Natural killer cell (primary cell): ENCODE measurements at regions not wholly inside any gene's neighbourhood (a gene's known extent, or its start where the extent isn't known, plus 50 kb on each side); places are given as distances from the start of the nearest gene placed in this dataset.

Source experiments
- ATAC-seq, 3 donors: fragments of 150-1000 bp in 2 of 3; fragments of 200-7000 bp in 1 of 3; cut with Tn5 transposase; 1 replicate in 1 of 3; 2 replicates in 2 of 3; pipeline ENCODE4 v1.10.0; 2021; ENCODE audit warnings: mild to moderate bottlenecking in 2 of 3, moderate library complexity in 2 of 3
- DNase-seq, 2 donors: peaks; one replicate each; pipeline versions ENCODE4 v3.0.0 to v3.0.0-alpha.2; 2013 to 2021; ENCODE audit warnings: mixed read lengths in 1 of 2
- H3K27ac ChIP-seq: one replicate; pipeline ENCODE4 v1.5.1; 2013; ENCODE audit warnings: mild to moderate bottlenecking, low read length
- H3K27me3 ChIP-seq: one replicate; pipeline ENCODE4 v1.6.1; 2013; ENCODE audit warnings: low read length; ENCODE audit not compliant: control insufficient read depth, insufficient read depth
- H3K36me3 ChIP-seq: one replicate; pipeline ENCODE4 v1.6.1; 2013; ENCODE audit warnings: low read length; ENCODE audit not compliant: control insufficient read depth, insufficient read depth
- H3K4me1 ChIP-seq: one replicate; pipeline ENCODE4 v1.6.1; 2013; ENCODE audit warnings: low read length; ENCODE audit not compliant: control insufficient read depth, insufficient read depth
- H3K4me3 ChIP-seq: one replicate; pipeline ENCODE4 v1.5.1; 2013; ENCODE audit warnings: low read length
- H3K9me3 ChIP-seq: one replicate; pipeline ENCODE4 v1.6.1; 2013; ENCODE audit warnings: low read length; ENCODE audit not compliant: control insufficient read depth, insufficient read depth
- H3K27ac Mint-ChIP-seq, 2 donors: one replicate each; pipeline ENCODE4 v1.8.0; 2022; ENCODE audit warnings: mild to moderate bottlenecking in 2 of 2, mixed read lengths in 2 of 2, moderate library complexity in 1 of 2
- H3K27me3 Mint-ChIP-seq, 2 donors: one replicate each; pipeline ENCODE4 v1.8.0; 2022; ENCODE audit warnings: low read depth in 2 of 2, mixed read lengths in 2 of 2
- H3K36me3 Mint-ChIP-seq: one replicate; pipeline ENCODE4 v1.8.0; 2022; ENCODE audit warnings: mixed read lengths
- H3K4me1 Mint-ChIP-seq, 2 donors: one replicate each; pipeline ENCODE4 v1.8.0; 2022; ENCODE audit warnings: mixed read lengths in 2 of 2
- H3K4me3 Mint-ChIP-seq: one replicate; pipeline ENCODE4 v1.8.0; 2022; ENCODE audit warnings: mild to moderate bottlenecking, moderate library complexity, mixed read lengths
- H3K9me3 Mint-ChIP-seq, 2 donors: one replicate each; pipeline ENCODE4 v1.8.0; 2022; ENCODE audit warnings: mixed read lengths in 2 of 2
- WGBS: methylation state at CpG from one replicate; pipeline ENCODE4 v1.1.7; 2013; ENCODE audit warnings: missing lambda C conversion rate; ENCODE audit not compliant: insufficient coverage; 5-methylcytosine and 5-hydroxymethylcytosine counted together
- intact Hi-C: fragments of 100-400 bp; cut with micrococcal nuclease; formaldehyde crosslinking; loops from one replicate; pipeline ENCODE4 v1.14.2; 2022
- TF ChIP-seq, protein P1 (sequence below): fragments of 200-600 bp; IDR thresholded peaks from one replicate; pipeline ENCODE4 v1.8.0; 2022; ENCODE audit warnings: antibody characterized with exemption

DNA sequence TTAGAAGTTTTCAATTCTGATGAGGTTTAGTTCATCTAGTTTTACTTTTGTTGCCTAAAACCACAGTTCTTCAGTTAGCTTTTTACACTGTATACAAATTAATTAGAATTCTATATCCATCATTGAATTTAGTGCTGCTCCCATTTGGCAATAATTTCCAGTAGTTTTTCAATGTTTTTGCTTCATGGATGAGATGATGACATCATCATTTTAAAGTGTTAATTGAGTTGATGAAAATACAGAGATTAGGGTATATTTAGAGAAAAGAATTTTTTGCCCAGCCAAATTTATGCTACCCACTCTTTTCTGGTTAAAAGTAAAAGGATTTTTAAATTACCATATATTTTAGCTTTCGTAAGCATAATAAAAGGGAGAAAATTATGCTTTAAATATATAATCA lies 323.8 kb downstream of the TMEM167A start:
- peaks cover 0 to 3% of the 10 kb centered on the region in 2 donors for H3K9me3 Mint-ChIP-seq
- no peaks in the 10 kb centered on the region for H3K36me3 Mint-ChIP-seq
- Histone ChIP-seq H3K4me3 (no peak overlapping the region), H3K9me3 (no peaks in the 10 kb centered on the region), H3K4me1 (peaks cover 4% of the 10 kb centered on the region), H3K27me3 (no peaks in the 10 kb centered on the region), H3K27ac (no peak overlapping the region), H3K36me3 (no peaks in the 10 kb centered on the region)
- TF ChIP-seq, protein P1, sequence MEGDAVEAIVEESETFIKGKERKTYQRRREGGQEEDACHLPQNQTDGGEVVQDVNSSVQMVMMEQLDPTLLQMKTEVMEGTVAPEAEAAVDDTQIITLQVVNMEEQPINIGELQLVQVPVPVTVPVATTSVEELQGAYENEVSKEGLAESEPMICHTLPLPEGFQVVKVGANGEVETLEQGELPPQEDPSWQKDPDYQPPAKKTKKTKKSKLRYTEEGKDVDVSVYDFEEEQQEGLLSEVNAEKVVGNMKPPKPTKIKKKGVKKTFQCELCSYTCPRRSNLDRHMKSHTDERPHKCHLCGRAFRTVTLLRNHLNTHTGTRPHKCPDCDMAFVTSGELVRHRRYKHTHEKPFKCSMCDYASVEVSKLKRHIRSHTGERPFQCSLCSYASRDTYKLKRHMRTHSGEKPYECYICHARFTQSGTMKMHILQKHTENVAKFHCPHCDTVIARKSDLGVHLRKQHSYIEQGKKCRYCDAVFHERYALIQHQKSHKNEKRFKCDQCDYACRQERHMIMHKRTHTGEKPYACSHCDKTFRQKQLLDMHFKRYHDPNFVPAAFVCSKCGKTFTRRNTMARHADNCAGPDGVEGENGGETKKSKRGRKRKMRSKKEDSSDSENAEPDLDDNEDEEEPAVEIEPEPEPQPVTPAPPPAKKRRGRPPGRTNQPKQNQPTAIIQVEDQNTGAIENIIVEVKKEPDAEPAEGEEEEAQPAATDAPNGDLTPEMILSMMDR: no peak
- no CpG with 5 or more reads among the region's 1 CpG for WGBS
- no peak overlapping the region for H3K27ac Mint-ChIP-seq
- no peaks in the 10 kb centered on the region for H3K27me3 Mint-ChIP-seq
- H3K4me3 Mint-ChIP-seq: no peak overlapping the region
- ATAC-seq: no peak
- H3K4me1 Mint-ChIP-seq: peaks cover 12 to 16% of the 10 kb centered on the region in 2 donors
- DNase-seq: no peak
- intact Hi-C loops: no loop called here

DNA sequence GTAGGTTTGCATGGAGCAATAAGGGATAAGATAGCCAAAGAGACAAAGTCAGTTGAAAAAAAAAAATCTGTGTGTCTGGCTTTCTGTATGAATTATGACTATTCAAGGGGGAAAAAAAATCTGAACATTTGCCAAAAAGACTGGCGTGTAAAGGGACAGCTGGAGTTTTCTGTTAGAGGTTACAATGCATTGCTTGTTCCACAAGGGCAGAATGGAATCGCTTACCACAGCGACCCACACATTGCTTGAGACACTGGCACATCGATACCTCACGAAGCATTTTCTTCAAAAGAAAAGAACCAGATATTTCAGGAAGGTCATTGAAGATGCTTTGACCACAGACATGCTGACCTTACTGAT lies 327.8 kb downstream of the TMEM167A start:
- H3K36me3 Mint-ChIP-seq: no peaks in the 10 kb centered on the region
- peaks cover 0 to 3% of the 10 kb centered on the region in 2 donors for H3K9me3 Mint-ChIP-seq
- Histone ChIP-seq H3K4me3 (no peak overlapping the region), H3K27ac (no peak overlapping the region), H3K9me3 (no peaks in the 10 kb centered on the region), H3K36me3 (no peaks in the 10 kb centered on the region), H3K4me1 (peaks cover 6% of the 10 kb centered on the region), H3K27me3 (no peaks in the 10 kb centered on the region)
- no peak overlapping the region for H3K27ac Mint-ChIP-seq
- no peak for DNase-seq
- no peaks in the 10 kb centered on the region for H3K27me3 Mint-ChIP-seq
- no peak for ATAC-seq
- TF ChIP-seq, protein P1: no peak
- H3K4me3 Mint-ChIP-seq: no peak overlapping the region
- intact Hi-C loops: no loop called here
- 50% methylated on average over 5 of the region's 5 CpGs for WGBS
- H3K4me1 Mint-ChIP-seq: peaks cover 22 to 27% of the 10 kb centered on the region in 2 donors

DNA sequence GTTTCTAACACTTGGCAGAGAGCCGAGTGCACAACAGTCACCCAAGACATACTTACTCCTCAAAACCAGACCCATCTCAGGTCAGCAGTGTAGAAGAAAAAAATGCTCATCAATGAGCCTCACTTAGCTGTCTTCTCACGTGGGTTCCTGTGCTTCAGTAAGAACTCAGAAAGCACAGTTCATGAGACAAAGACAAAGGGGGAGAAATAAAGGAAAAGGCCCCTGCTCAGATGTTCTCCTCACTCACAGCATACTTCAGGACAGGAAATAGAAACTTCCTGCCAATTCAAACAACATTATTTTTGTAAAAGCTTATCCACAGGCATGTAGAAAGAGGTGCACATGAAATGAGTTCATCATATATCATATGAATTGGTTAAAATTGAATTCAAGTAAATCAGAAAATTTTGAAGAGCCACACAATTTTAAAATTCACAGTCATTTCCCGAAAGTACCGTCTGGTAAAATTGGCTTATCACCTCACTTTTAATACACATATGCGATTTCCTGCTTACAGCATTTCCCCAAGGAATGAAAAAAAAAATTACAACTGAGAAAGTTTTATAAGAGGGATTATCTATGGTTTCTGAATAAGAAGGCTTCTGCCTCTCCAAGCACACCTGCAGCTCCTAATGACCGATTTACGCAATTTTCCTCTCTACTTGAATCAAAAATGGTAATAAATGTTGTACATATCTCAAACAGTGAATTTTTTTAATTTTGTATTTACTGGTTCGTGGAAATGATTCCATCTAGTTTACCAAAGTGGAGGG lies 328.3 kb downstream of the TMEM167A start:
- Histone ChIP-seq H3K9me3 (no peaks in the 10 kb centered on the region), H3K4me3 (no peak overlapping the region), H3K4me1 (peaks cover 6% of the 10 kb centered on the region), H3K27me3 (no peaks in the 10 kb centered on the region), H3K27ac (no peak overlapping the region), H3K36me3 (no peaks in the 10 kb centered on the region)
- Mint-ChIP-seq H3K27me3 (no peaks in the 10 kb centered on the region), H3K4me3 (peak overlapping the region; percentile 35), H3K4me1 (peaks cover 22 to 27% of the 10 kb centered on the region in 2 donors), H3K9me3 (peaks cover 0 to 3% of the 10 kb centered on the region in 2 donors), H3K27ac (peak overlapping the region; percentile 29 to 57), H3K36me3 (no peaks in the 10 kb centered on the region)
- 22% methylated on average over 5 of the region's 8 CpGs for WGBS
- DNase-seq: peak in 1 of 2 donors; percentile 12
- ATAC-seq: peak; percentile 30 to 68 (median 46)
- intact Hi-C loops: no loop called here
- TF ChIP-seq, protein P1: no peak

DNA sequence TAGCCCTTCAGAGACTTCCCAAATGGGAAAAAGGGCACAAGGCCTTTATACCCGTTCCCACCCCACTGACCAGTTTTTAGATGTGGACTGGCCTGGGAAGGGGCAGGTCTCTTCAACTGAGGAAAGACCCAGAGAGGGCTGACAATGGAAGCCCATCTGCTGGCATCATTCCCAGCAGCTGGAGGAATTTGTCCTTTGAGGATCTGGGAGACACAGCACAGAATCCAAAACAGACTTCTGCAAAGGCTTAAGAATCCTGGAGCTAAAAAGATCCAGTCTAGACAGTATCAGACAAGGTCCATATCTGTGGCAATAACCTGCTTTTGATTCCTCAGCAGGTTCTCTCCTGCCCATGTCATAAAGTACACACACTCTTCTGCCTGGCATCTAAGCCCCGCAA lies 329.2 kb downstream of the TMEM167A start:
- TF ChIP-seq, protein P1: no peak
- H3K27me3 Mint-ChIP-seq: no peaks in the 10 kb centered on the region
- Histone ChIP-seq H3K4me3 (no peak overlapping the region), H3K4me1 (peaks cover 6% of the 10 kb centered on the region), H3K27me3 (no peaks in the 10 kb centered on the region), H3K9me3 (no peaks in the 10 kb centered on the region), H3K27ac (no peak overlapping the region), H3K36me3 (no peaks in the 10 kb centered on the region)
- WGBS: 95% methylated on average over 2 of the region's 2 CpGs
- peaks cover 22 to 27% of the 10 kb centered on the region in 2 donors for H3K4me1 Mint-ChIP-seq
- H3K36me3 Mint-ChIP-seq: no peaks in the 10 kb centered on the region
- DNase-seq (no peak), ATAC-seq (no peak)
- H3K4me3 Mint-ChIP-seq: no peak overlapping the region
- H3K9me3 Mint-ChIP-seq: peaks cover 0 to 3% of the 10 kb centered on the region in 2 donors
- H3K27ac Mint-ChIP-seq: peak overlapping the region; percentile 29 to 57
- intact Hi-C loops: no loop called here
